LNCAP (cell line): ENCODE measurements at regions not wholly inside any gene's neighbourhood (a gene's known extent, or its start where the extent isn't known, plus 50 kb on each side); places are given as distances from the start of the nearest gene placed in this dataset.

Experiments
- TF ChIP-seq, protein P1 (sequence below): fragments of 450-650 bp; IDR thresholded peaks from 2 replicates; pipeline ENCODE4 v1.5.1; 2017; ENCODE audit warnings: mild to moderate bottlenecking

DNA sequence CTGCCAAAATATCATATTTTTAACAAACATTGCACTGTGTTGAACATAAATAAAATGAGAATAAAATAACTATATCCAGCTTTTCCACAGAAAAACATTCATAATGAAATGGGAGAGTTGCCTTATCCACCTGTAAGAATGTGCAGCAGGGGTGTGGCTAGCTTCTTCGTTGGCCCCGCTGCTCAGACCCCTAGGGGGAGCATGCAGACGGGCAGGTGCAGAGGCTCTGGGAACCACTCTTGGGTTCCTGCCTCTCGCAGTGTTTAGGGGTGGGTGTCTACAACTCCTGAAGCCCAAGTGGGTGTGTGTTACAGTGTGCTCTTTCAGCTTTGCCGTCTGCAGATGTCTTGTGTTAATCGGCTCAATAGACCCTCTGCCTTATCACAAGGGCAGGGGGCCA lies 121.7 kb downstream of the SLITRK5 start:
- TF ChIP-seq, protein P1, sequence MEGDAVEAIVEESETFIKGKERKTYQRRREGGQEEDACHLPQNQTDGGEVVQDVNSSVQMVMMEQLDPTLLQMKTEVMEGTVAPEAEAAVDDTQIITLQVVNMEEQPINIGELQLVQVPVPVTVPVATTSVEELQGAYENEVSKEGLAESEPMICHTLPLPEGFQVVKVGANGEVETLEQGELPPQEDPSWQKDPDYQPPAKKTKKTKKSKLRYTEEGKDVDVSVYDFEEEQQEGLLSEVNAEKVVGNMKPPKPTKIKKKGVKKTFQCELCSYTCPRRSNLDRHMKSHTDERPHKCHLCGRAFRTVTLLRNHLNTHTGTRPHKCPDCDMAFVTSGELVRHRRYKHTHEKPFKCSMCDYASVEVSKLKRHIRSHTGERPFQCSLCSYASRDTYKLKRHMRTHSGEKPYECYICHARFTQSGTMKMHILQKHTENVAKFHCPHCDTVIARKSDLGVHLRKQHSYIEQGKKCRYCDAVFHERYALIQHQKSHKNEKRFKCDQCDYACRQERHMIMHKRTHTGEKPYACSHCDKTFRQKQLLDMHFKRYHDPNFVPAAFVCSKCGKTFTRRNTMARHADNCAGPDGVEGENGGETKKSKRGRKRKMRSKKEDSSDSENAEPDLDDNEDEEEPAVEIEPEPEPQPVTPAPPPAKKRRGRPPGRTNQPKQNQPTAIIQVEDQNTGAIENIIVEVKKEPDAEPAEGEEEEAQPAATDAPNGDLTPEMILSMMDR, result no peak

DNA sequence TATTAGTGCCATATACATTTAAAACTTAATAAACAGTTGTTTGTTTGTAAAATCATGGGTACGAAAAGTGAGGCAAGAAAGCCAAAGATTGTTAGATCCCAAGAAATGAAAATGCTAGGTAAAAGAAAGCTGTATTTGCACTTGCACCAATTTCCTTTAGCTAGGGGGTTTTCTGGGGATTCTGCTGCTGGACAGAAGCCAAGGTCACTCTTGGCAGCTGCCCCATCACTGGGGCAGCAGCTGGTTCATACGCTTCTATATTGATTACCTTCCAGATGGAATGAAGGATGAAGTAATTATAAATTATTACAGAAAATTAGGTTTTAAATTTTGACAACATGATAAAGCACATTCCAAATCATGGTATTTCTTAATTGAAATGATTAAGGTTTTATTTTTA lies 127.4 kb downstream of the SLITRK5 start:
- TF ChIP-seq, protein P1, result no peak

DNA sequence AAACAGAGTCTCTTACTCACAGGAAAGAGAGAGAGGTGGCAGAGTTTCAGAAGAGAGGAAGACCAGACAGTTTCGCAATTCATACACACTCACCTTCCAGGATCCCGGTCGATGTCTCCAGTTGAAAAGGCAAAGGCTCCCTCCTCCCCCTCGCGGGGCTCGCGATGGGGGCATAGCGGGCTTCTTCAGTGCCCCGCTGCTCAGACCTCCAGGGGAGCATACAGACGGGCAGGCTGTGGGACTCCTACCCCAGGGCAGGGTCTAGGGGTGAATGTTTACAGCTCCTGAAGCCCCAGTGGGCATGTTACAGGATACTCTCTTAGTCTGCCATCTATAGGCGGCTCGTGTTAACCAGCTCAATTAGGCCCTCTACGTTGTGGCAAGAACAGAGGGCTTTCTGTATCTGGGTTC lies 139.2 kb downstream of the SLITRK5 start:
- TF ChIP-seq, protein P1, result peak; percentile 20; the same call in 1 of the 2 replicates

DNA sequence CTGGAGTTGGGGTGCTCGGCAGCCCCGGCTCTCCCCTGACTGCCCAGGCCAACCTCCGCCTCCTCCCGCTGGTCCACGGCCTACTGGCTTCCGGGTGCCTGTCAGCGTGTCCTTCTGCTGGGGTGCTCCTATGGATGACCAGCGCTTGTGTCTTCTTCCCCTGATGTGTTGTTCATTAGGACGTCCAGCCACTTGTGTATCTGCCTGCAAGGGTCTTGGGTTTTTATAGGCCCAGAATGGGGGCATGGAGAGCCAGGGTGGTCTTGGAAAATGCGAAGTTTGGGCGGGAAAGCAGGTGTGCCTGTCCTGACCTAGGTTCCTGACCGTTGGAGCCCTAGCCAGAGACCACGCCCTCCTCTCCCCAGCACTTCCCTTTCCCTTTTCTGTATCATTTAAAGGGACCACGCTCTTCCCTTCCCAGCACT lies 139.8 kb downstream of the SLITRK5 start:
- TF ChIP-seq, protein P1, result no peak

DNA sequence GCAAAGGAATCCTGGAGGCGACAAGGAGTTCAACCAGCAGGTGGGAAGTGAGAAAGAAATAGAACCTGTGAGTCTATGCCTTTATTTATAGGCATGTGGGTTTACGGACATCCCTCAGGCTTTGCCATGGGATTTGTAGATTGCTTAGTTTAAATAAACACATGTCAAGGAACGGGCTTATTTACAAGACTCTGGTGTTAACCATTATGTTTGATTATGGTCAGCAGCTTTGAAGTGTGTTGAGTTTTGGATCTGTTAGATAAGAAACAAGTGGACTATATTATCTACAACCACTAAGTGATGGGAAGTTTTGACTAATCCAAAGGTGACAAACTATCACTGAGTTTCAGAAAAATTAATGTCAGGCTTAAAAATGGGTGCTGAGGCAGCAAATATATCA lies 143.2 kb downstream of the SLITRK5 start:
- TF ChIP-seq, protein P1, result no peak

DNA sequence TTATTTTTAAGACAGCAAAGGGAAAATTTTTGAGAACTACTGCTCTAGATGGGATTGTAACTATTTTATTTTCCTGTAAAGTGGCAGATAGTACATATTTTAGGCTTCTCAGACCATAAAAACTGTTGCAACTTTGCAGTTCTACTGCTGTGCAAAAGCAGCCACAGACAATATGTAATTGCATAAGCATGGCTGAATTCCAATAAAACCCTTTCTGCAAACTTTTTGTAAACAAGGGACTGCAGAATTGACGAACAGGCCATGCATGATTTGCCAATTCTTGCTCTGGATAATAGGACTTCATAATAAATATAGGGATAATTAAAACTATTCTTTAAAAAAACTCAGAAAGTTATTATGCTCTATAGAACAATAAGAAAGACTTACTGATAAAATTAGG lies 149.1 kb downstream of the SLITRK5 start:
- TF ChIP-seq, protein P1, result no peak

DNA sequence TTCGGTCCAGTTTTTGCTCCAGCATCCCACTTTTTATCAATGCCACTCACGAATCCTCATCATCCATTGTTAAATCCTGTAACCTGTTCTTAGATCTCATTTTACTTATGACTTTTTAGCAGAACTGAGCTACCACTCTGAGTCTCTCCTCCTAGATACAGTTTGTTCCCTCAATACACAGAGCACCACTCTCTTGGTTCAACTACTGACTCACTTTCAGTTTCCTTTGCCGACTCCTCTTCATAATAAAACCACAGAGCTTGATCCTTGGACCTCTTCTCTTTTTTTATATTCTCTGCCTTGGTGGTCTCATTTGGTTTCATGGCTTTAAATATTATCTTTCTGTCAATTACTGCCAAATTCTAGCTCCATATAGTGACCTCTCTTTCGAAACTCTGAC lies 150.3 kb downstream of the SLITRK5 start:
- TF ChIP-seq, protein P1, result no peak

DNA sequence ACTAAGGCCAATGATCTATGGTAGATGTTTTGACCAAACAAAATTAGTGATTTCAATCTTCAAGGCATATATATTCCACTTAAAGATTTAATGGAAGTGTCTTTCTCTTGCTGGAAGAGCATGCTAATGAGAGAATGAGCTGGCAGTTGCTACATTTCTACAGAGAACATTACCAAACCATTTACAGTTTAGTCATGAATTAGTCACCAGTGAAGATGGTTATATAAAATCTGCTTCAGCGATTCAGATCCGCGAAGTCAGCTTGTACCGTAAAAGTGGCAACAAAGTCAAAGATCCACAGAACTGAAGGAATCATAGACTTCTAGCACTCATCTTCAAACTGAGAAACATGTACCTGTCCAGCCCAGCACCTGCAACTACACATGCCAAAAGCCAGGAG lies 156.3 kb downstream of the SLITRK5 start:
- TF ChIP-seq, protein P1, result no peak
